HepG2 (cell line): ENCODE measurements at regions not wholly inside any gene's neighbourhood (a gene's known extent, or its start where the extent isn't known, plus 50 kb on each side); places are given as distances from the start of the nearest gene placed in this dataset.

Source experiments
- NFYC ChIP-seq: IDR thresholded peaks from 2 replicates; pipeline ENCODE4 v1.6.1; 2016; ENCODE audit warnings: missing genetic modification reagents, missing compliant biosample characterization
- ZC3H4 ChIP-seq: sonication (generic); formaldehyde crosslinking; IDR thresholded peaks from 2 replicates; pipeline ENCODE4 v1.4.0; 2020; ENCODE audit warnings: missing genetic modification reagents, borderline replicate concordance
- ZNF275 ChIP-seq: sonication (generic); formaldehyde crosslinking; IDR thresholded peaks from 2 replicates; pipeline ENCODE4 v1.8.0; 2022; ENCODE audit warnings: missing genetic modification reagents, mild to moderate bottlenecking, inconsistent platforms, borderline replicate concordance
- ZNF451 ChIP-seq: sonication (generic); formaldehyde crosslinking; IDR thresholded peaks from 2 replicates; pipeline ENCODE4 v1.5.0; 2020; ENCODE audit warnings: mild to moderate bottlenecking, missing genetic modification reagents
- ZNF570 ChIP-seq: sonication (generic); formaldehyde crosslinking; IDR thresholded peaks from 2 replicates; pipeline ENCODE4 v1.4.0; 2020; ENCODE audit warnings: mild to moderate bottlenecking, missing genetic modification reagents, borderline replicate concordance
- ZNF646 ChIP-seq: sonication (generic); formaldehyde crosslinking; IDR thresholded peaks from 2 replicates; pipeline ENCODE4 v1.9.0; 2021; ENCODE audit warnings: mild to moderate bottlenecking, missing genetic modification reagents

GRCh38 chr14:65819569-65819968 is 407.0 kb downstream of the FUT8 start (continued):
- TF ChIP-seq ZNF646 (CRISPR knock-in tag) (no peak), ZNF570 (CRISPR knock-in tag) (no peak), ZC3H4 (CRISPR knock-in tag) (no peak), NFYC (CRISPR knock-in tag) (no peak), ZNF275 (CRISPR knock-in tag) (no peak), ZNF451 (no peak)
- TF ChIP-seq, all 625 proteins: peak for 0
